ENCODE measurements at regions not wholly inside any gene's neighbourhood (a gene's known extent, or its start where the extent isn't known, plus 50 kb on each side); places are given as distances from the start of the nearest gene placed in this dataset.
"Not testable (repeated sequence)": the region's sequence is repeated elsewhere in the genome, so short reads cannot be mapped to it uniquely, and the experiment has no call there.

- H3K27ac Mint-ChIP-seq; DNase-seq; H3K4me1 Mint-ChIP-seq (ENCODE audit: low read depth); H3K36me3 Mint-ChIP-seq (ENCODE audit: low read depth); H3K9me3 Mint-ChIP-seq; H3K27me3 Mint-ChIP-seq; H3K4me3 Mint-ChIP-seq: not testable (repeated sequence)
Observed at GRCh38 chr4:173608632-173609031, 78.6 kb upstream of the HAND2 start.

- H3K27me3 Mint-ChIP-seq: peaks cover 11% of the 10 kb centered on the region
- H3K4me3 Mint-ChIP-seq: no peak overlapping the region
- DNase-seq: no peak
- H3K27ac Mint-ChIP-seq: no peak overlapping the region
- H3K9me3 Mint-ChIP-seq: no peaks in the 10 kb centered on the region
- H3K4me1 Mint-ChIP-seq (ENCODE audit: low read depth): no peaks in the 10 kb centered on the region
- no peaks in the 10 kb centered on the region for H3K36me3 Mint-ChIP-seq (ENCODE audit: low read depth)
Observed at GRCh38 chr4:173591760-173592159, 61.7 kb upstream of the HAND2 start.

GRCh38 chr4:173590697-173591096 is 60.7 kb upstream of the HAND2 start:
- Mint-ChIP-seq H3K4me1 (ENCODE audit: low read depth) (no peaks in the 10 kb centered on the region), H3K27me3 (peaks cover 17% of the 10 kb centered on the region), H3K4me3 (no peak overlapping the region), H3K27ac (no peak overlapping the region), H3K36me3 (ENCODE audit: low read depth) (no peaks in the 10 kb centered on the region), H3K9me3 (no peaks in the 10 kb centered on the region)
- no peak for DNase-seq

GRCh38 chr4:173585876-173586572 is 56.0 kb upstream of the HAND2 start:
- Mint-ChIP-seq H3K4me1 (ENCODE audit: low read depth) (no peaks in the 10 kb centered on the region), H3K27ac (no peak overlapping the region), H3K9me3 (no peaks in the 10 kb centered on the region), H3K36me3 (ENCODE audit: low read depth) (no peaks in the 10 kb centered on the region), H3K4me3 (no peak overlapping the region), H3K27me3 (peaks cover 22% of the 10 kb centered on the region)
- no peak for DNase-seq

GRCh38 chr4:173584506-173584905 is 54.5 kb upstream of the HAND2 start:
- peaks cover 20% of the 10 kb centered on the region for H3K27me3 Mint-ChIP-seq
- H3K36me3 Mint-ChIP-seq (ENCODE audit: low read depth): no peaks in the 10 kb centered on the region
- no peaks in the 10 kb centered on the region for H3K9me3 Mint-ChIP-seq
- no peak overlapping the region for H3K27ac Mint-ChIP-seq
- H3K4me1 Mint-ChIP-seq (ENCODE audit: low read depth): no peaks in the 10 kb centered on the region
- no peak for DNase-seq
- no peak overlapping the region for H3K4me3 Mint-ChIP-seq
